ENCODE measurements at regions not wholly inside any gene's neighbourhood (a gene's known extent, or its start where the extent isn't known, plus 50 kb on each side); places are given as distances from the start of the nearest gene placed in this dataset.

GRCh38 chr13:57918086-57918485 is 286.5 kb downstream of the PCDH17 start:
- DNase-seq, result no peak

DNA sequence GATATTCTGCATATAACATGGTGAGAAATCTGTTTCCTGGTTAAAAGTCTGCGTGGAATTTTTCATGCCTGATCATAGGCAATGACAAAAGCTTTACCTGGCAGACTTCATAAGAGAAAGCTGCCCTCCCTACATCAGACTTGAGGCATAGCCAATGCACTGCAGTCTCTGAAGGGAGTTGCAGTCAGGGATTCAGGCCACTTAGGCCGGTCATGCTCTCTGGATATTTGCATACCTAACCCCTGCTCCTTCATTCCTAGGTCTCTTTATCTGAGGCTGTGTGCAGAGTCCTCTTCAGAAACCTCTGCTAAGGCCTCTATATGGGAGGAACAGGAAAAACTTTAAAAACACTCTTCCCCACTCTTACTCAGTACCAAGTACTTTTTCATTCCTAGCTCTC is 287.4 kb downstream of the PCDH17 start:
- DNase-seq, result no peak

- no peak for DNase-seq
These were observed 293.7 kb downstream of the PCDH17 start for GRCh38 chr13:57925250-57925649.

GRCh38 chr13:57925751-57926150 is 294.2 kb downstream of the PCDH17 start:
- no peak for DNase-seq

DNA sequence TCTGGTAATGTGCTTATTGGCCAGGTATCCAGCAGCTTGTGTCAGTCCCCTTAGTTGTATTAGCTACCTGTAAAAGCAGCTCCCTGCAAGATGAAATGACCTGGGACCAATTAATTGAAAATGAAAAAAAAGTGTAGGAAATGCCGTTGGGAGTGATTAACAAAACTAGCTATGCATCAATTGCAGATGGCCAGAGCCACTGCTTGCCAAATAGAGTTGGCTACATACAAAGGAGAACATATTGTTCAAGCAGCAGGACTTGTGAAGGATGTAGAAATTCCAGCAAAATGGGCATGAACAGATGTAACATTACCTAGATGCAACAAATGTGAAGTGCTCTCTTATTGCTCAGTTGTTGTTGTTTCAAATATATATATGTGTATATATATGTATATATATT is 300.5 kb downstream of the PCDH17 start:
- DNase-seq, result no peak

- no peak for DNase-seq
These were observed 302.1 kb downstream of the PCDH17 start for GRCh38 chr13:57933606-57934005.

GRCh38 chr13:57935965-57936364 is 304.4 kb downstream of the PCDH17 start:
- DNase-seq, result no peak

GRCh38 chr13:57946361-57946760 is 314.8 kb downstream of the PCDH17 start:
- no peak for DNase-seq

GRCh38 chr13:57948884-57949283 is 317.3 kb downstream of the PCDH17 start:
- DNase-seq, result no peak

DNA sequence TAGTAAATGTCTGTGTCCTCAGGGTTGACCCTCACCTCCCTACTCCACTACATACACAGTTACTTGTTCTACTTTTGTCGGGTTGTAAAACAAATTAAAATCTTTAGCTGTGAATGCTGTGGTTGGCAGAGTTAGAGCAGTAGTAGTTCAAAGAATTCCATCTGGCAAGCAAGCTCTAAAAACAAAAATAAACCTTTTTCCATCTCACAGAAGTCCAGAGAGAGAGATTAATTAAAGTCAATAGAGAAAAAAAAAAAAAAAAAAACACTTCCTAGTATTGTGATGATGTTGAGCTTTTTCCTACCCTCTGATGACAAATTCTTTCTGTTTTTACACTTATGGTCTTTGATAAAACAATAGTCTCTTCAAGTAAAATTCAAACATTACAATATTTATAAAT is 338.4 kb downstream of the PCDH17 start:
- DNase-seq, result no peak

DNA sequence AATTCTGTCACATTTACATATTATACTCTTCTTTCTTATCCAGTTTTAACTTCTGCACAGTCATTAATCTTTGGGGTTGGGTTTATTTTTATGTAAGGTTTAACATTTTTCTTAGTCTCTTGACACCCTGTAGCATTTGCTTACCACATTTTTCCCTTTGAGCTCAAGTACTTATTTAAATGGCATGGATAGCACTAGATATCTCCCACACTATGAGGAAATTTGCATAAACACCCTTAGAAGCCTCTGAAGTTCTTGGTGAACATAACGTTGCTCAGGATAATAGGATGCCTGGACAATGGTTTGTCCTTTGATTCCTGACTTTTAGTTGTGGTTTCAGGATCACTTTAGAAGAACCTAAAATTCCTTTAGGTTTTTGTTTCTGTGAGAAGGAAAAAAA is 338.9 kb downstream of the PCDH17 start:
- DNase-seq, result no peak

GRCh38 chr13:57982782-57983181 is 351.2 kb downstream of the PCDH17 start:
- DNase-seq, result no peak

GRCh38 chr13:57988276-57988675 is 356.7 kb downstream of the PCDH17 start:
- DNase-seq, result no peak

GRCh38 chr13:57991041-57991440 is 359.5 kb downstream of the PCDH17 start:
- no peak for DNase-seq

GRCh38 chr13:57992416-57992815 is 360.9 kb downstream of the PCDH17 start:
- DNase-seq, result no peak

DNA sequence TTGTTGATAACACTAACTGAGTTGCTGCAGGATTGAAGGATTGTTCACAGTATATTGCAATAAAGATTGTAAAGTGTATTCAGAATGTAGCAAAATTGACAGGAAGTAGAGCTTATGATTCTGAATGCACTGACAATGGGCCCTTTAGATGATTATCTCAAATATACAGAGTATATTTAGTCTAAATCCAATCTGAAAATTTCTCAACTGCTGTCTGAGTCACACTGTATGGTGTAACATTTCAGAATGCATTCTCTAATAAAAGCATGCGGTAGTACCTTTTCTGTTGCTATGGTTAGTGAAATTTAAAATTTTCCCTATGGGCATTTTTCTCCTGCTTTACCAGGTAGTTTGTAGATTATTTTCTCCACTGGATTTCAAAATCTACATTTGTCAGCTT is 365.2 kb downstream of the PCDH17 start:
- no peak for DNase-seq

- DNase-seq, result no peak
These were observed 373.2 kb downstream of the PCDH17 start for GRCh38 chr13:58004751-58005150.

- DNase-seq, result no peak
These were observed 386.5 kb downstream of the PCDH17 start for GRCh38 chr13:58018020-58018419.

GRCh38 chr13:58018865-58019264 is 387.3 kb downstream of the PCDH17 start:
- DNase-seq, result no peak

GRCh38 chr13:58024103-58024502 is 392.6 kb downstream of the PCDH17 start:
- DNase-seq, result no peak

GRCh38 chr13:58025821-58026220 is 394.3 kb downstream of the PCDH17 start:
- no peak for DNase-seq

- DNase-seq, result no peak
These were observed 401.3 kb downstream of the PCDH17 start for GRCh38 chr13:58032676-58033460.

GRCh38 chr13:58043971-58044370 is 412.4 kb downstream of the PCDH17 start:
- no peak for DNase-seq

- no peak for DNase-seq
These were observed 417.1 kb downstream of the PCDH17 start for GRCh38 chr13:58048670-58049069.

DNA sequence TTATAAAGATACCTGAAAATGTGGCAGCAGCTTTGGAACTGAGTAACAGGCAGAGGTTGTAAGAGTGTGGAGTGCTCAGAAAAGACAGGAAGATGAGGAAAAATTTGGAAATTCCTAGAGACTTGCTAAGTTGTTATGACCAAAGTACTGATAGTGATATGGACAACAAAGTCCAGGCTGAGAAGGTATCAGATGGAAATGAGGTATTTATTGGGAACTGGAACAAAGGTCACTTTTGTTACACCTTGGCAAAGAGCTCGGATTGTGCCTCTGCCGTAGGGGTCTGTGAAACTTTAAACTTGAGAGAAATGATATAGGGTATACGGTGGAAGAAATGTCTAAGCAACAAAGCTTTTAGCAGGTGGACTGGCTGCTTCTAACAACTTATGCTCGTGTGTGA is 419.9 kb downstream of the PCDH17 start:
- DNase-seq, result no peak
